GM12878 (cell line): ENCODE measurements at regions not wholly inside any gene's neighbourhood (a gene's known extent, or its start where the extent isn't known, plus 50 kb on each side); places are given as distances from the start of the nearest gene placed in this dataset.

Experiments
- ATAC-seq: fragments of 200-7000 bp; cut with Tn5 transposase; 3 replicates; pipeline ENCODE4 v1.9.1; 2020; ENCODE audit warnings: mild to moderate bottlenecking, moderate library complexity
- BruUV-seq: library from RNA; stranded (reverse); fragments of 400-500 nt; replicated peaks from 2 replicates; lab custom pipeline; 2021; lab: Mats Ljungman, UMichigan
- CTCF ChIA-PET: fragments of 300-600 bp; sonication (Branson Sonifier 250); formaldehyde crosslinking; extraction: SDS; loops from one replicate; lab custom pipeline; 2021; ENCODE audit warnings: inconsistent platforms; lab: Yijun Ruan, JAX
- POLR2A ChIA-PET: fragments of 350-600 bp; formaldehyde crosslinking; extraction: SDS; loops from one replicate; lab custom pipeline; 2021; ENCODE audit warnings: inconsistent platforms; lab: Charles Lee
- RAD21 ChIA-PET: fragments of 300-600 bp; sonication (Branson Sonifier 250); formaldehyde crosslinking; loops from one replicate; lab custom pipeline; 2023; ENCODE audit warnings: antibody characterized with exemption; ENCODE audit not compliant: unreplicated experiment; lab: Charles Lee
- SMC1A ChIA-PET: fragments of 300-600 bp; sonication (Branson Sonifier 250); formaldehyde crosslinking; loops from one replicate; lab custom pipeline; 2023; ENCODE audit not compliant: unreplicated experiment, uncharacterized antibody; lab: Charles Lee
- DNase-seq: peaks from one replicate; pipeline ENCODE4 v3.0.0-alpha.2; 2011; ENCODE audit warnings: low read depth, low spot score
- FAIRE-seq: peaks from 3 replicates; lab custom pipeline; 2011; peaks lifted over from hg19 to GRCh38; lab: Jason Lieb, UNC
- H2AFZ ChIP-seq: 2 replicates; pipeline ENCODE4 v1.6.0; 2011; ENCODE audit warnings: low read depth, low read length, control low read depth; ENCODE audit not compliant: control insufficient read depth
- H3K27ac ChIP-seq: 2 replicates; pipeline ENCODE4 v1.5.1; 2011; ENCODE audit warnings: control low read depth; ENCODE audit not compliant: control insufficient read depth, insufficient read depth
- H3K27me3 ChIP-seq, 2 experiments: replicated peaks in 1 of 2; 2 replicates each; pipeline versions ENCODE4 v1.6.0 to v1.6.1; 2011; ENCODE audit warnings: low read length in 1 of 2; ENCODE audit not compliant: control insufficient read depth in 2 of 2, insufficient read depth in 2 of 2
- H3K36me3 ChIP-seq, 2 experiments: 2 replicates each; pipeline ENCODE4 v1.5.1; 2011; ENCODE audit warnings: low read length in 1 of 2; ENCODE audit not compliant: control insufficient read depth in 2 of 2, insufficient read depth in 2 of 2
- H3K4me1 ChIP-seq: 2 replicates; pipeline ENCODE4 v1.6.1; 2011; ENCODE audit warnings: mild to moderate bottlenecking, low read length, moderate library complexity, mixed read lengths; ENCODE audit not compliant: control insufficient read depth, insufficient read depth
- H3K4me2 ChIP-seq: 2 replicates; pipeline ENCODE4 v1.6.0; 2011; ENCODE audit warnings: control low read depth; ENCODE audit not compliant: control insufficient read depth, insufficient read depth
- H3K4me3 ChIP-seq: fragments of 200-600 bp; sonication (generic); 2 replicates; pipeline ENCODE4 v1.5.1; 2016
- H3K79me2 ChIP-seq: 2 replicates; pipeline ENCODE4 v1.6.0; 2011; ENCODE audit warnings: low read length; ENCODE audit not compliant: control insufficient read depth, insufficient read depth
- H3K9ac ChIP-seq: 2 replicates; pipeline ENCODE4 v1.8.0; 2011; ENCODE audit warnings: low read length, control low read depth, mixed read lengths; ENCODE audit not compliant: control insufficient read depth, insufficient read depth
- H3K9me3 ChIP-seq: replicated peaks from 3 replicates; pipeline ENCODE4 v1.5.1; 2011; ENCODE audit warnings: mild to moderate bottlenecking, low read length; ENCODE audit not compliant: control insufficient read depth, insufficient read depth
- H4K20me1 ChIP-seq: 2 replicates; pipeline ENCODE4 v1.6.0; 2011; ENCODE audit not compliant: control insufficient read depth, insufficient read depth
- BRCA1 ChIP-seq: IDR thresholded peaks from 2 replicates; pipeline ENCODE4 v1.6.1; 2011; ENCODE audit warnings: low read depth, low read length, improper control_type of control experiment
- CBX5 ChIP-seq: sonication (generic); IDR thresholded peaks from 2 replicates; pipeline ENCODE4 v1.6.1; 2016; ENCODE audit warnings: low read depth, moderate library complexity, mild to moderate bottlenecking, inconsistent platforms
- CHD4 ChIP-seq: fragments of 200-600 bp; sonication (generic); IDR thresholded peaks from 2 replicates; pipeline ENCODE4 v1.6.1; 2016; ENCODE audit warnings: mild to moderate bottlenecking
- EGR1 ChIP-seq, 2 experiments: IDR thresholded peaks; 1 replicate in 1 of 2; 2 replicates in 1 of 2; pipeline ENCODE4 v1.6.1; 2011 to 2012; ENCODE audit warnings: low read depth in 2 of 2, low read length in 2 of 2, borderline replicate concordance in 1 of 2, mild to moderate bottlenecking in 1 of 2, moderate library complexity in 1 of 2
- EZH2 ChIP-seq: IDR thresholded peaks from 2 replicates; pipeline ENCODE4 v1.6.1; 2012; ENCODE audit warnings: low read depth, mild to moderate bottlenecking, control low read depth, inconsistent platforms, low read length, borderline replicate concordance; ENCODE audit not compliant: control insufficient read depth
- IKZF2 ChIP-seq, 2 experiments: fragments of 450-650 bp; IDR thresholded peaks; 2 replicates each; pipeline ENCODE4 v1.6.1; 2017; ENCODE audit warnings: mild to moderate bottlenecking in 2 of 2, moderate library complexity in 2 of 2
- PAX5 ChIP-seq: IDR thresholded peaks from 2 replicates; pipeline ENCODE4 v1.6.1; 2011; ENCODE audit warnings: low read depth, low read length, borderline replicate concordance
- PAX8 ChIP-seq: fragments of 450-650 bp; IDR thresholded peaks from 2 replicates; pipeline ENCODE4 v1.6.1; 2017; ENCODE audit warnings: mild to moderate bottlenecking, moderate library complexity
- WGBS: methylation state at CpG from one replicate; pipeline ENCODE4 v1.1.6; 2016; ENCODE audit warnings: low lambda C conversion rate; ENCODE audit not compliant: insufficient replicate concordance, insufficient coverage; ENCODE audit errors: missing lambda C conversion rate; 5-methylcytosine and 5-hydroxymethylcytosine counted together
- in situ Hi-C: fragments of 300-500 bp; cut with MboI; formaldehyde crosslinking; loops from 9 replicates; pipeline ENCODE4 v1.14.3; 2018; ENCODE audit warnings: mixed read lengths
- intact Hi-C: fragments of 100-400 bp; cut with micrococcal nuclease; formaldehyde crosslinking; loops from one replicate; pipeline ENCODE4 v1.14.2; 2022; ENCODE audit not compliant: unreplicated experiment
- TF ChIP-seq, protein P1 (sequence below): IDR thresholded peaks from 2 replicates; pipeline ENCODE4 v1.6.1; 2012; ENCODE audit warnings: low read depth, low read length, improper control_type of control experiment
- TF ChIP-seq, protein P2 (sequence below): fragments of 450-650 bp; IDR thresholded peaks from 2 replicates; pipeline ENCODE4 v1.6.1; 2018; ENCODE audit warnings: borderline replicate concordance, mild to moderate bottlenecking; ENCODE audit not compliant: partially characterized antibody
- TF ChIP-seq, protein P3 (sequence below): fragments of 450-650 bp; IDR thresholded peaks from 2 replicates; pipeline ENCODE4 v1.6.1; 2016; ENCODE audit warnings: mild to moderate bottlenecking

DNA sequence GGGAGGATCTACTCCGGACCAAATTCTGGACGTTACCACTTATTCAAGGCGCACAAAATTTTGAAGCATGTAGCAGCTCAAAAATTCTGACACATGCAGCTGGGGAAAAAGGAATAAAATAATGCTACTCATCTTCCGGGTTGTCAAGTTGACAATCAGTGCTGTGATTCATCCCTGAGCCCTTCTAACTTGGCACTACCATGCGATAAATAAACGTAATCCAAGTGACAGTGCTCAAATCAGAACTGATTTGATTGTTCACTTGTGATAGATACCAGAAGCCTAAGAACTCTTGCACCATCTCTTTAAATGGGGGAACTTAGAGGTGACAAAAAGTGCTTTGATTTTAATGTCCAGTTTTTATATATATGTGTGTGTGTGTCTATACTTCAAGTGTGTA, 230.2 kb upstream of the TLE4 start:
- Histone ChIP-seq H3K9me3 (no peaks in the 10 kb centered on the region), H3K4me2 (no peak overlapping the region), H3K4me3 (no peak overlapping the region), H4K20me1 (no peaks in the 10 kb centered on the region; the same call in 1 of the 2 replicates), H3K27ac (no peak overlapping the region), H3K36me3 (no peaks in the 10 kb centered on the region), H3K4me1 (no peaks in the 10 kb centered on the region), H3K79me2 (no peaks in the 10 kb centered on the region), H2AFZ (no peak overlapping the region)
- ChIA-PET RAD21 (no interaction called here), CTCF (interaction anchor here (1.5 kb wide), 1 partner anchor 10 kb away, joined by 4 read pairs; no protein-coding TSS in a partner anchor)
- DNase-seq (no peak), FAIRE-seq (no peak), ATAC-seq (no peak)
- 61% methylated on average over 6 of the region's 6 CpGs for WGBS
- in situ Hi-C loops: no loop called here
- intact Hi-C loops: no loop called here
- no TSS peak for BruUV-seq
- TF ChIP-seq, protein P1, sequence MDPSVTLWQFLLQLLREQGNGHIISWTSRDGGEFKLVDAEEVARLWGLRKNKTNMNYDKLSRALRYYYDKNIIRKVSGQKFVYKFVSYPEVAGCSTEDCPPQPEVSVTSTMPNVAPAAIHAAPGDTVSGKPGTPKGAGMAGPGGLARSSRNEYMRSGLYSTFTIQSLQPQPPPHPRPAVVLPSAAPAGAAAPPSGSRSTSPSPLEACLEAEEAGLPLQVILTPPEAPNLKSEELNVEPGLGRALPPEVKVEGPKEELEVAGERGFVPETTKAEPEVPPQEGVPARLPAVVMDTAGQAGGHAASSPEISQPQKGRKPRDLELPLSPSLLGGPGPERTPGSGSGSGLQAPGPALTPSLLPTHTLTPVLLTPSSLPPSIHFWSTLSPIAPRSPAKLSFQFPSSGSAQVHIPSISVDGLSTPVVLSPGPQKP: no peak
- TF ChIP-seq EZH2: no peak
- TF ChIP-seq CBX5: no peak
- TF ChIP-seq, all 136 proteins: peak for 0
- H3K27me3 ChIP-seq: no peaks in the 10 kb centered on the region; a peak in 1 of 4 replicates
- ChIA-PET SMC1A (no interaction called here), POLR2A (no interaction called here)
- H3K9ac ChIP-seq: no peak overlapping the region

DNA sequence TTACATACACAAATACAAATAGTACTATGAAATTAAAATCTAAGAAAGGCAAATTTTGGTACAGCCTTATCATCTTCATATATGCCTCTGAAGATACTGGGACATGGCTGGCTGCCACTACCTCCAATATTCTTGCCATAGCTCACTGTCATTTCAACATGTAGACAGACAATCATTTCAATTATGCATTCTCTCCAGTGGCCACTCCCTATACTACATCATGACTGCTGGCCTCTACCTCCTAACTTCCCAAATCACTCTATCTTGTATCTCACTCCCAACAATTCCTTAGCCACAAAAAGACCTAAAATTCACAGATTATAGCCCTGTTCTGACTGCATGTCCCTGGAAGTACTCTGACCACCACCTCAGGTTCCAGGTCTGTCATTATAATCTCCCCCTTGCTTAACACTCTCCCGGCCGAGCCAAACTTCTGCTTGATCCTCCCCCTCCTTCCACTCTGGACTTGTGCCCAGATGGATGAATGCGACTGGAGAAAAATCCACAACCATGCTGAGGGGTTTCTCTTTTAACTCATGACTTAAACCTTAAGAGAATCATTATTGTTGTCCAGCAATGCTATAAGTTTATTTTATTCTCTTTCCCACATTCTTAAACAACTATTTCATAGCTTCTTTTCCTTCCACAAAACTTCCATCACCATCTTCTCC, 225.3 kb upstream of the TLE4 start:
- no peaks in the 10 kb centered on the region for H3K36me3 ChIP-seq
- no peak overlapping the region for H3K4me2 ChIP-seq
- ChIA-PET CTCF (no interaction called here), RAD21 (no interaction called here), SMC1A (interaction anchor here (0.8 to 1.5 kb wide), 2 partner anchors 19 to 43 kb away, joined by 3 read pairs; no protein-coding TSS in a partner anchor), POLR2A (no interaction called here)
- no peak for DNase-seq
- no peaks in the 10 kb centered on the region for H3K4me1 ChIP-seq
- in situ Hi-C loops: no loop called here
- H3K4me3 ChIP-seq: no peak overlapping the region
- no peak for ATAC-seq
- no peak overlapping the region for H3K9ac ChIP-seq
- H3K9me3 ChIP-seq: no peaks in the 10 kb centered on the region
- no peak for FAIRE-seq
- BruUV-seq: no TSS peak
- H2AFZ ChIP-seq: no peak overlapping the region
- 4% methylated on average over 3 of the region's 3 CpGs for WGBS
- no peak overlapping the region for H3K27ac ChIP-seq
- no peaks in the 10 kb centered on the region; the same call in 1 of the 2 replicates for H4K20me1 ChIP-seq
- H3K27me3 ChIP-seq: no peaks in the 10 kb centered on the region; a peak in 1 of 4 replicates
- no peaks in the 10 kb centered on the region for H3K79me2 ChIP-seq
- intact Hi-C loops: no loop called here
- TF ChIP-seq, protein P2, sequence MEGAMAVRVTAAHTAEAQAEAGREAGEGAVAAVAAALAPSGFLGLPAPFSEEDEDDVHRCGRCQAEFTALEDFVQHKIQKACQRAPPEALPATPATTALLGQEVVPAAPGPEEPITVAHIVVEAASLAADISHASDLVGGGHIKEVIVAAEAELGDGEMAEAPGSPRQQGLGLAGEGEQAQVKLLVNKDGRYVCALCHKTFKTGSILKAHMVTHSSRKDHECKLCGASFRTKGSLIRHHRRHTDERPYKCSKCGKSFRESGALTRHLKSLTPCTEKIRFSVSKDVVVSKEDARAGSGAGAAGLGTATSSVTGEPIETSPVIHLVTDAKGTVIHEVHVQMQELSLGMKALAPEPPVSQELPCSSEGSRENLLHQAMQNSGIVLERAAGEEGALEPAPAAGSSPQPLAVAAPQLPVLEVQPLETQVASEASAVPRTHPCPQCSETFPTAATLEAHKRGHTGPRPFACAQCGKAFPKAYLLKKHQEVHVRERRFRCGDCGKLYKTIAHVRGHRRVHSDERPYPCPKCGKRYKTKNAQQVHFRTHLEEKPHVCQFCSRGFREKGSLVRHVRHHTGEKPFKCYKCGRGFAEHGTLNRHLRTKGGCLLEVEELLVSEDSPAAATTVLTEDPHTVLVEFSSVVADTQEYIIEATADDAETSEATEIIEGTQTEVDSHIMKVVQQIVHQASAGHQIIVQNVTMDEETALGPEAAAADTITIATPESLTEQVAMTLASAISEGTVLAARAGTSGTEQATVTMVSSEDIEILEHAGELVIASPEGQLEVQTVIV: no peak
- TF ChIP-seq EGR1 (IDR thresholded peaks at IDR 0.05; ENCODE audit: borderline replicate concordance in 1 of 2, low read depth in 2 of 2, low read length in 2 of 2) (no peak), PAX5 (no peak), IKZF2 (IDR thresholded peaks at IDR 0.05) (no peak), BRCA1 (no peak), CHD4 (no peak), PAX8 (no peak)
- TF ChIP-seq, protein P3, sequence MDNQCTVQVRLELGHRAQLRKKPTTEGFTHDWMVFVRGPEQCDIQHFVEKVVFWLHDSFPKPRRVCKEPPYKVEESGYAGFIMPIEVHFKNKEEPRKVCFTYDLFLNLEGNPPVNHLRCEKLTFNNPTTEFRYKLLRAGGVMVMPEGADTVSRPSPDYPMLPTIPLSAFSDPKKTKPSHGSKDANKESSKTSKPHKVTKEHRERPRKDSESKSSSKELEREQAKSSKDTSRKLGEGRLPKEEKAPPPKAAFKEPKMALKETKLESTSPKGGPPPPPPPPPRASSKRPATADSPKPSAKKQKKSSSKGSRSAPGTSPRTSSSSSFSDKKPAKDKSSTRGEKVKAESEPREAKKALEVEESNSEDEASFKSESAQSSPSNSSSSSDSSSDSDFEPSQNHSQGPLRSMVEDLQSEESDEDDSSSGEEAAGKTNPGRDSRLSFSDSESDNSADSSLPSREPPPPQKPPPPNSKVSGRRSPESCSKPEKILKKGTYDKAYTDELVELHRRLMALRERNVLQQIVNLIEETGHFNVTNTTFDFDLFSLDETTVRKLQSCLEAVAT: no peak
